ENCODE measurements at regions not wholly inside any gene's neighbourhood (a gene's known extent, or its start where the extent isn't known, plus 50 kb on each side); places are given as distances from the start of the nearest gene placed in this dataset.

DNA sequence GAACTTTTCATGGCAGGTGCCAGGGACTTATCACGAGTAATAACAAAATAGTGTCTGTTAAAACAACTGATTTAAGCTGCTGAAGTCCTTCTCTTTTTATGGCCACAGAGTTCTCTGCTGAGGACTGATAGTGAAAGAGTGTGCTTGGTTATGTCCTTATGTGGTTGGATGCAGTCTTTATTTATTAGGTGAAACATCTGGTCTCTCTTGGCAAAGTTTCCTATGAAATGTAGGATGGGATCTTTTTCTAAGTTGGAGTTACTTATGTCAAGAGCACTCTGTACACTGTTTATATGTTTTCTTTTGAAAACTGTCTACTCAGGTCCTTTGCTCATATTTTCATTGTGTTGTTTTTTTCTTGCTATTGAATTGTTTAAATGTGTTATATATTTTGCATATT lies 1816.1 kb upstream of the C9orf72 start:
- TF ChIP-seq, protein P1, sequence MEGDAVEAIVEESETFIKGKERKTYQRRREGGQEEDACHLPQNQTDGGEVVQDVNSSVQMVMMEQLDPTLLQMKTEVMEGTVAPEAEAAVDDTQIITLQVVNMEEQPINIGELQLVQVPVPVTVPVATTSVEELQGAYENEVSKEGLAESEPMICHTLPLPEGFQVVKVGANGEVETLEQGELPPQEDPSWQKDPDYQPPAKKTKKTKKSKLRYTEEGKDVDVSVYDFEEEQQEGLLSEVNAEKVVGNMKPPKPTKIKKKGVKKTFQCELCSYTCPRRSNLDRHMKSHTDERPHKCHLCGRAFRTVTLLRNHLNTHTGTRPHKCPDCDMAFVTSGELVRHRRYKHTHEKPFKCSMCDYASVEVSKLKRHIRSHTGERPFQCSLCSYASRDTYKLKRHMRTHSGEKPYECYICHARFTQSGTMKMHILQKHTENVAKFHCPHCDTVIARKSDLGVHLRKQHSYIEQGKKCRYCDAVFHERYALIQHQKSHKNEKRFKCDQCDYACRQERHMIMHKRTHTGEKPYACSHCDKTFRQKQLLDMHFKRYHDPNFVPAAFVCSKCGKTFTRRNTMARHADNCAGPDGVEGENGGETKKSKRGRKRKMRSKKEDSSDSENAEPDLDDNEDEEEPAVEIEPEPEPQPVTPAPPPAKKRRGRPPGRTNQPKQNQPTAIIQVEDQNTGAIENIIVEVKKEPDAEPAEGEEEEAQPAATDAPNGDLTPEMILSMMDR (IDR thresholded peaks at IDR 0.05; ENCODE audit: low read length) = no peak
- no peak for TF ChIP-seq EZH2 (IDR thresholded peaks at IDR 0.05; ENCODE audit: borderline replicate concordance, low read length)
